Keratinocyte (primary cell): ENCODE measurements at regions not wholly inside any gene's neighbourhood (a gene's known extent, or its start where the extent isn't known, plus 50 kb on each side); places are given as distances from the start of the nearest gene placed in this dataset.

Experiments
- DNase-seq: peaks from one replicate; pipeline ENCODE4 v3.0.0-alpha.2; 2011; ENCODE audit warnings: low read depth, missing footprints, low spot score
- FAIRE-seq: peaks from 2 replicates; lab custom pipeline; 2011; peaks lifted over from hg19 to GRCh38; lab: Jason Lieb, UNC
- H2AFZ ChIP-seq: 2 replicates; pipeline ENCODE4 v1.6.0; 2012; ENCODE audit warnings: low read length, control low read depth, inconsistent platforms; ENCODE audit not compliant: control insufficient read depth
- H3K27ac ChIP-seq: 2 replicates; pipeline ENCODE4 v1.5.1; 2011; ENCODE audit warnings: low read length; ENCODE audit not compliant: control insufficient read depth, insufficient read depth
- H3K27me3 ChIP-seq: 3 replicates; pipeline ENCODE4 v1.6.0; 2011; ENCODE audit warnings: low read length; ENCODE audit not compliant: control insufficient read depth, insufficient read depth; ENCODE audit errors: extremely low read depth
- H3K36me3 ChIP-seq, 2 experiments: 2 replicates in 1 of 2; 3 replicates in 1 of 2; pipeline ENCODE4 v1.5.1; 2011; ENCODE audit warnings: low read length in 2 of 2, mild to moderate bottlenecking in 1 of 2; ENCODE audit not compliant: control insufficient read depth in 2 of 2, insufficient read depth in 2 of 2; ENCODE audit errors: extremely low read depth in 1 of 2
- H3K4me1 ChIP-seq: 3 replicates; pipeline ENCODE4 v1.5.1; 2011; ENCODE audit warnings: low read length; ENCODE audit not compliant: control insufficient read depth, insufficient read depth; ENCODE audit errors: extremely low read depth
- H3K4me2 ChIP-seq: 3 replicates; pipeline ENCODE4 v1.6.0; 2011; ENCODE audit warnings: low read depth, low read length; ENCODE audit not compliant: control insufficient read depth, insufficient read depth; ENCODE audit errors: extremely low read depth
- H3K4me3 ChIP-seq, 3 experiments: fragments of 200-600 bp in 1 of 3; sonication (generic) in 1 of 3; 2 replicates in 2 of 3; 3 replicates in 1 of 3; pipeline ENCODE4 v1.5.1; 2011 to 2016; ENCODE audit warnings: low read length in 3 of 3, mild to moderate bottlenecking in 3 of 3, control low read depth in 2 of 3, inconsistent platforms in 1 of 3, low read depth in 1 of 3, mixed read lengths in 1 of 3, mixed run types in 1 of 3, moderate library complexity in 1 of 3; ENCODE audit not compliant: control insufficient read depth in 2 of 3, insufficient read depth in 2 of 3; ENCODE audit errors: extremely low read depth in 1 of 3
- H3K79me2 ChIP-seq: 2 replicates; pipeline ENCODE4 v1.6.0; 2012; ENCODE audit warnings: low read length; ENCODE audit not compliant: control insufficient read depth, insufficient read depth
- H3K9ac ChIP-seq: 3 replicates; pipeline ENCODE4 v1.6.0; 2011; ENCODE audit warnings: low read length; ENCODE audit not compliant: control insufficient read depth, insufficient read depth; ENCODE audit errors: extremely low read depth
- H3K9me1 ChIP-seq: 3 replicates; pipeline ENCODE4 v1.6.0; 2011; ENCODE audit warnings: low read length; ENCODE audit not compliant: control insufficient read depth, insufficient read depth; ENCODE audit errors: extremely low read depth
- H3K9me3 ChIP-seq: 2 replicates; pipeline ENCODE4 v1.5.1; 2012; ENCODE audit warnings: low read depth, low read length; ENCODE audit not compliant: control insufficient read depth
- H4K20me1 ChIP-seq: 3 replicates; pipeline ENCODE4 v1.6.0; 2011; ENCODE audit warnings: low read length; ENCODE audit not compliant: control insufficient read depth, insufficient read depth; ENCODE audit errors: extremely low read depth
- CTCF ChIP-seq, 3 experiments: IDR thresholded peaks in 1 of 3; conservative IDR thresholded peaks in 1 of 3; optimal IDR thresholded peaks in 1 of 3; 2 replicates in 2 of 3; 3 replicates in 1 of 3; pipeline versions ENCODE3 to v1.5.1; 2011; ENCODE audit warnings: low read length in 3 of 3, mild to moderate bottlenecking in 3 of 3, moderate library complexity in 2 of 3, control low read depth in 1 of 3, inconsistent platforms in 1 of 3; ENCODE audit not compliant: insufficient read depth in 2 of 3; ENCODE audit errors: extremely low read depth in 1 of 3
- EZH2 ChIP-seq: IDR thresholded peaks from one replicate; pipeline ENCODE4 v1.6.1; 2012; ENCODE audit warnings: inconsistent platforms, mild to moderate bottlenecking, low read length, moderate library complexity
- dilution Hi-C: fragments of 300-500 bp; cut with MboI; formaldehyde crosslinking; loops from one replicate; pipeline ENCODE4 v1.7.0; 2020; ENCODE audit warnings: low sequenced_read_pairs; ENCODE audit not compliant: extremely low pct_ligation_motif_present

DNA sequence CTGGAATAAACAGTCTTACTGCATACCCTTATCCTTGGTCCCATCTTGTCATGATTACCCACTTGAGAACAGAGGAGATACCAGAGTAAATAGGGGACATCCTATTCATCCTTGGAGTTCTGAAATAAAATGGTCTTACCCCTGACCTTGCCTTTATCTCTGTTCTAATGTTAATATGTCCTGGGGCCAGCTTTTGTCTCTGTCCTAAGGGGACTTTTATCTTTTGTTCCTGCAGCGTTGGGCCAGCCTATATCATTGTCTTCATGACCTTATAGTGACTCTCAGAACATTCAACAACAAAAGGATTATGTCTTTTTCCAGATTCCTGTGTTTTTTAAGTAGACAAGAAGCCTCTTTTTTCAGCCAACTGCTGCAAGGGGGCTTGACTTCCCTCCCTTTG lies 1057.5 kb downstream of the LRFN5 start:
- Histone ChIP-seq H3K4me2 (no peak overlapping the region), H3K9me3 (no peaks in the 10 kb centered on the region), H3K79me2 (no peaks in the 10 kb centered on the region), H3K4me1 (no peaks in the 10 kb centered on the region), H4K20me1 (no peaks in the 10 kb centered on the region), H3K9me1 (no peaks in the 10 kb centered on the region), H3K4me3 (no peak overlapping the region), H3K9ac (no peak overlapping the region), H3K27me3 (no peaks in the 10 kb centered on the region), H2AFZ (no peak overlapping the region), H3K27ac (no peak overlapping the region), H3K36me3 (no peaks in the 10 kb centered on the region)
- dilution Hi-C loops = no loop called here
- FAIRE-seq (no peak), DNase-seq (no peak)
- TF ChIP-seq CTCF (optimal IDR thresholded peaks at IDR 0.05 in 1 of 3, IDR thresholded peaks at IDR 0.05 in 1 of 3, conservative IDR thresholded peaks at IDR 0.05 in 1 of 3; ENCODE audit: extremely low read depth in 1 of 3, insufficient read depth in 2 of 3, low read length in 3 of 3) (no peak), EZH2 (no peak)

GRCh38 chr14:42654707-42655106 lies 1048.0 kb downstream of the LRFN5 start:
- H3K4me2 ChIP-seq = no peak overlapping the region
- TF ChIP-seq EZH2 (no peak), CTCF (optimal IDR thresholded peaks at IDR 0.05 in 1 of 3, IDR thresholded peaks at IDR 0.05 in 1 of 3, conservative IDR thresholded peaks at IDR 0.05 in 1 of 3; ENCODE audit: extremely low read depth in 1 of 3, insufficient read depth in 2 of 3, low read length in 3 of 3) (no peak)
- H3K4me1 ChIP-seq = no peaks in the 10 kb centered on the region
- no peak for FAIRE-seq
- no peak overlapping the region for H2AFZ ChIP-seq
- H3K9me1 ChIP-seq = no peaks in the 10 kb centered on the region
- no peaks in the 10 kb centered on the region for H3K36me3 ChIP-seq
- no peaks in the 10 kb centered on the region for H3K27me3 ChIP-seq
- dilution Hi-C loops = no loop called here
- no peaks in the 10 kb centered on the region for H3K9me3 ChIP-seq
- no peak overlapping the region for H3K9ac ChIP-seq
- H3K79me2 ChIP-seq = no peaks in the 10 kb centered on the region
- no peaks in the 10 kb centered on the region for H4K20me1 ChIP-seq
- DNase-seq = no peak
- no peak overlapping the region for H3K27ac ChIP-seq
- H3K4me3 ChIP-seq = no peak overlapping the region
